Nephron (organoid): ENCODE measurements at regions not wholly inside any gene's neighbourhood (a gene's known extent, or its start where the extent isn't known, plus 50 kb on each side); places are given as distances from the start of the nearest gene placed in this dataset.

Experiments used
- H3K27ac Mint-ChIP-seq, 3 experiments: 2 replicates each; pipeline ENCODE4 v1.8.0; 2020; ENCODE audit warnings: mixed read lengths in 3 of 3, mild to moderate bottlenecking in 2 of 3, moderate library complexity in 1 of 3
- H3K27me3 Mint-ChIP-seq: 2 replicates; pipeline ENCODE4 v1.8.0; 2021; ENCODE audit warnings: low read depth, mild to moderate bottlenecking, moderate library complexity, mixed read lengths
- H3K36me3 Mint-ChIP-seq: 2 replicates; pipeline ENCODE4 v1.8.0; 2020; ENCODE audit warnings: low read depth, mixed read lengths
- H3K4me1 Mint-ChIP-seq: 2 replicates; pipeline ENCODE4 v1.8.0; 2020; ENCODE audit warnings: mixed read lengths
- H3K4me3 Mint-ChIP-seq, 3 experiments: 2 replicates each; pipeline ENCODE4 v1.8.0; 2020; ENCODE audit warnings: mild to moderate bottlenecking in 3 of 3, mixed read lengths in 3 of 3, moderate library complexity in 2 of 3
- H3K9me3 Mint-ChIP-seq: 2 replicates; pipeline ENCODE4 v1.8.0; 2020; ENCODE audit warnings: mixed read lengths
- TF ChIP-seq, protein P1 (sequence below), 3 experiments: fragments of 200-600 bp; sonication (generic); IDR thresholded peaks; one replicate each; pipeline ENCODE4 v1.5.0; 2021; ENCODE audit warnings: antibody characterized with exemption in 3 of 3; ENCODE audit not compliant: unreplicated experiment in 3 of 3

DNA sequence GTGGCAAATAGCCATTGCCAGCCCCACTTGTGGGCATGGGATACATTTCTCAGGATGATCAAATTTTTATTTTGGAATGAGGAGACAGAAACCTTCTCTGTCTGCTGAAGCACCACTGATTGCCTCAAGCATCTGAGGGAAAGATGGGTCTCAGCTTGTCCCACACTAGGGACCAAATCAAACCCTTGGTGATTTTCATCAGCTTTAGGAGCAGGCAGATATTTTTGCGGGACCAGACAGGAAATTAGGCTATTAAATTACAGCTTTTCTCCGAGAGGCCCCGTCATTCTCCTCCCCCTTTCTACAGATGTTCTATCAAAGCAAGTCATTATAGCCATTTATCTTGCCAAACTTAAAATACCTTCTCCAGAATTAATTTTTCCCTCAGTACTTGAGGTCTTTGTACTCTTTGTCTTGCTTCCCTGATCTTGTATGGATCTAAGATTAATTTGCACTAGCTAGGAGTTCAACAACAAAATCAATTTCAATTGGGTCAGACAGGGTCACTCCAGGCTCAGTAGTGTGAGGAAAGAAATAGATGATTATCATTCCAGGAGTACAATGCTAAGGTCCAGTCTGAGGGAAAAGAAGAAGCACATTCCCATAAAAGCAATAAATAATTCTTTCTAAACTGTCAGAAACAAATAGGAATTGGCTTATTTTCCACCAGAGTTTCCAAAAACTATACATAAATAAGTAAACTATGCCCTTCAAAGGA is 818.1 kb upstream of the SOX11 start:
- no peaks in the 10 kb centered on the region for H3K27me3 Mint-ChIP-seq

DNA sequence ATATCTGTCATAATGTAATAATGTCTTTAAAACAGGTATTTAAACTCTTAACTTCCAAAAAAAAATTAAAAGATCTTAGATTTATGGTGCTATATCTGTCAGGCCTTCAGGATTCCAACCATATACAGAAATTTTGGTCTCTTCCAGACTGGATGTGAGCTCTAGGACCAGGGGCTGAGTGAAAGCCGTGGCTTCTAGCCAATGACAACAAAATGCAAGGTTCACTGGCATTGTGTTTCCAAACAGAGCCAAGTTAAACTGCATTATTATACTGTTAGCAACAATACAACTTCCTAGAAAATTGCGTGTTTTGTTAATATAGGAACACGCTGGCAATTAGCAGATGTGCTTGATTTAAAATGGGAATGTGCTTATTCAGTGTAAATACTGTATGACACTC is 809.8 kb upstream of the SOX11 start:
- H3K9me3 Mint-ChIP-seq = peaks cover 2% of the 10 kb centered on the region
- H3K36me3 Mint-ChIP-seq = no peaks in the 10 kb centered on the region
- peaks cover 8% of the 10 kb centered on the region for H3K4me1 Mint-ChIP-seq
- H3K4me3 Mint-ChIP-seq = no peak overlapping the region
- TF ChIP-seq, protein P1, sequence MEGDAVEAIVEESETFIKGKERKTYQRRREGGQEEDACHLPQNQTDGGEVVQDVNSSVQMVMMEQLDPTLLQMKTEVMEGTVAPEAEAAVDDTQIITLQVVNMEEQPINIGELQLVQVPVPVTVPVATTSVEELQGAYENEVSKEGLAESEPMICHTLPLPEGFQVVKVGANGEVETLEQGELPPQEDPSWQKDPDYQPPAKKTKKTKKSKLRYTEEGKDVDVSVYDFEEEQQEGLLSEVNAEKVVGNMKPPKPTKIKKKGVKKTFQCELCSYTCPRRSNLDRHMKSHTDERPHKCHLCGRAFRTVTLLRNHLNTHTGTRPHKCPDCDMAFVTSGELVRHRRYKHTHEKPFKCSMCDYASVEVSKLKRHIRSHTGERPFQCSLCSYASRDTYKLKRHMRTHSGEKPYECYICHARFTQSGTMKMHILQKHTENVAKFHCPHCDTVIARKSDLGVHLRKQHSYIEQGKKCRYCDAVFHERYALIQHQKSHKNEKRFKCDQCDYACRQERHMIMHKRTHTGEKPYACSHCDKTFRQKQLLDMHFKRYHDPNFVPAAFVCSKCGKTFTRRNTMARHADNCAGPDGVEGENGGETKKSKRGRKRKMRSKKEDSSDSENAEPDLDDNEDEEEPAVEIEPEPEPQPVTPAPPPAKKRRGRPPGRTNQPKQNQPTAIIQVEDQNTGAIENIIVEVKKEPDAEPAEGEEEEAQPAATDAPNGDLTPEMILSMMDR (IDR thresholded peaks at IDR 0.05; ENCODE audit: unreplicated experiment in 3 of 3) = no peak
- H3K27ac Mint-ChIP-seq = no peak overlapping the region
- H3K27me3 Mint-ChIP-seq = no peaks in the 10 kb centered on the region

More for the DNA sequence above, 818.1 kb upstream of the SOX11 start:
- Mint-ChIP-seq H3K4me3 (no peak overlapping the region), H3K9me3 (no peaks in the 10 kb centered on the region), H3K4me1 (peaks cover 19% of the 10 kb centered on the region), H3K27ac (peak overlapping the region; percentile 8 to 61 (median 9)), H3K36me3 (no peaks in the 10 kb centered on the region)
- TF ChIP-seq, protein P1 (IDR thresholded peaks at IDR 0.05; ENCODE audit: unreplicated experiment in 3 of 3) = no peak

DNA sequence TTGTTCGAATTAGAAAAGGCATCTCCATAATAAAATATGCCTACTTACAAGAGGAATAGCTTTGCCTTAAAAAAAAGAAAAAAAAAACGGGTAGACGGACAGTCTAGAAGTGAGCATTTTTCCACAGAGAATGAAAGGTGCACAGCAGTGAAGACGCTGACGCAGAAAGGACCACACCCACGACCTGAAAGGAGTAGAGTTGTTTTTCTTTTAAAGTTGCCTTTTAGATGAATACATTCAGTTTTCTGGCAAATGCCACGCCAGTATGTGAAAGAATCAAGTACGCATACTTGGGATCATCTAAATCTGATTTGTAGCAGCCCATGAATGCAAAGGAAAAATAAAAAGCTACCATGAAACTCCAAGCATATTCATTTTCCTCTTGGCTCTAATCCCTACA is 809.2 kb upstream of the SOX11 start:
- H3K36me3 Mint-ChIP-seq = no peaks in the 10 kb centered on the region
- no peaks in the 10 kb centered on the region for H3K27me3 Mint-ChIP-seq
- H3K27ac Mint-ChIP-seq = no peak overlapping the region
- TF ChIP-seq, protein P1 (IDR thresholded peaks at IDR 0.05; ENCODE audit: unreplicated experiment in 3 of 3) = no peak
- peaks cover 2% of the 10 kb centered on the region for H3K9me3 Mint-ChIP-seq
- H3K4me3 Mint-ChIP-seq = no peak overlapping the region
- peaks cover 8% of the 10 kb centered on the region for H3K4me1 Mint-ChIP-seq

DNA sequence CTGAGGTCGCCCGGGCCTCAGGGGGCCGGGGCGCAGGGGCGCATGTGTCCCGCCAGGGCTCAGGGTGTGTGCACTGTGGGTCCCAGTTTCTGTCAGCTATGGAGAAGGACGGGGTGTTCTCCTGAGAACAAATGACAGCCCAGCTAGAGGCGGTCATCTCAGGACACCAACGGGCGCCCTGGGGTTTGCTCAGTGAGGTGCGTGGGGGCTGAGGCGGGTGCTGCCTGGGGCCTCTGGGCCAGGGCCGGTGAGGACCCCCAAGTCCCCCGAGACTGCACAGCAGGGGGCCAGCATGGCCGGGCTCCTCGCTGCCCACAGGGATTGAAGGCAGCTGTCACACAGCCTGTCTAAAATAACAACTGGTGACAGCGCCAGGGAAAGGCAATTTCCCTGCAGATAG is 808.8 kb upstream of the SOX11 start:
- no peaks in the 10 kb centered on the region for H3K27me3 Mint-ChIP-seq
- H3K4me1 Mint-ChIP-seq = peaks cover 8% of the 10 kb centered on the region
- TF ChIP-seq, protein P1 (IDR thresholded peaks at IDR 0.05; ENCODE audit: unreplicated experiment in 3 of 3) = no peak
- no peak overlapping the region for H3K4me3 Mint-ChIP-seq
- peaks cover 2% of the 10 kb centered on the region for H3K9me3 Mint-ChIP-seq
- H3K27ac Mint-ChIP-seq = no peak overlapping the region
- no peaks in the 10 kb centered on the region for H3K36me3 Mint-ChIP-seq

DNA sequence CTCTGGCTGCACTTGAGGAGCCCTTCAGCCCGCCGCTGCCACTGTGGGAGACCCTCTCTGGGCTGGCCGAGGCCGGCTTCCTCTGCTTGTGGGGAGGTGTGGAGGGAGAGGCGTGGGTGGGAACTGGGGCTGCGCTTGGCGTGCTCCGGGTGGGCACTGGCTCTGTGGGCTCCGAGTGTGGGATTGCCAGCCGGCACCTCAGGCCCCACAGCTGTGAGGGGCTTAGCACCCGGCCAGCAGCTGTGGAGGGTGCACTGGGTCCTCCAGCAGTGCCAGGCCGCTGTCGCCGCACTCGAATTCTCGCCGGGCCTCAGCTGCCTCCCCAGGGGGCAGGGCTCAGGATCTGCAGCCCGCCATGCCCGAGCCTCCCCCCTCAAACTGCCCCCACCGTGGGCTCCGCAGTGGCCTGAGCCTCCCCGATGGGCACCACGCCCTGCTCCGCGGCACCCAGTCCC is 808.0 kb upstream of the SOX11 start:
- Mint-ChIP-seq H3K27me3 (no peaks in the 10 kb centered on the region), H3K36me3 (no peaks in the 10 kb centered on the region), H3K4me1 (peaks cover 8% of the 10 kb centered on the region), H3K4me3 (no peak overlapping the region), H3K9me3 (peaks cover 2% of the 10 kb centered on the region), H3K27ac (no peak overlapping the region)
- TF ChIP-seq, protein P1 (IDR thresholded peaks at IDR 0.05; ENCODE audit: unreplicated experiment in 3 of 3) = no peak

DNA sequence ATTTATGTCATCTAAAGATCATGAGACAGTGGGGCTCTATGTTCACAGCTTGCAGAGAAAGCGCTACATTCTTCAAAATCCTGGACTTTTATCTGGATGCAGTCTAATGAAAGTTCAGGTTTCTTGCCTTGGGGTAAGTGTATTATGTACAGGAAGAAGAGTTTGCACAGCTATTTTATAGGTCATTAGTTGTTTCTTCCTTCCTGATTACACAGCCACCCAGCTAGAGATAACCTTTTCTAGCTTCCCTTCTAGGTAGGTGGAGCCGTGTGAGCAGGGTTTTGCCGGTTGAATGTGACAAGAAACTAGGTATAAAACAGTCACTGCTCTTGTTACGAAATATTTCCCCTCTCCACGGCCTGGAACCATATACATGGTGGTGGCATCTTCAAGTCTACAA is 800.8 kb upstream of the SOX11 start:
- Mint-ChIP-seq H3K9me3 (no peaks in the 10 kb centered on the region), H3K27me3 (no peaks in the 10 kb centered on the region), H3K4me1 (no peaks in the 10 kb centered on the region), H3K4me3 (no peak overlapping the region), H3K36me3 (no peaks in the 10 kb centered on the region), H3K27ac (no peak overlapping the region)
- TF ChIP-seq, protein P1 (IDR thresholded peaks at IDR 0.05; ENCODE audit: unreplicated experiment in 3 of 3) = no peak
